ENCODE measurements at regions not wholly inside any gene's neighbourhood (a gene's known extent, or its start where the extent isn't known, plus 50 kb on each side); places are given as distances from the start of the nearest gene placed in this dataset.

GRCh38 chr1:59062743-59063142 lies 234.2 kb upstream of the FGGY start:
- TF ChIP-seq, protein P1, sequence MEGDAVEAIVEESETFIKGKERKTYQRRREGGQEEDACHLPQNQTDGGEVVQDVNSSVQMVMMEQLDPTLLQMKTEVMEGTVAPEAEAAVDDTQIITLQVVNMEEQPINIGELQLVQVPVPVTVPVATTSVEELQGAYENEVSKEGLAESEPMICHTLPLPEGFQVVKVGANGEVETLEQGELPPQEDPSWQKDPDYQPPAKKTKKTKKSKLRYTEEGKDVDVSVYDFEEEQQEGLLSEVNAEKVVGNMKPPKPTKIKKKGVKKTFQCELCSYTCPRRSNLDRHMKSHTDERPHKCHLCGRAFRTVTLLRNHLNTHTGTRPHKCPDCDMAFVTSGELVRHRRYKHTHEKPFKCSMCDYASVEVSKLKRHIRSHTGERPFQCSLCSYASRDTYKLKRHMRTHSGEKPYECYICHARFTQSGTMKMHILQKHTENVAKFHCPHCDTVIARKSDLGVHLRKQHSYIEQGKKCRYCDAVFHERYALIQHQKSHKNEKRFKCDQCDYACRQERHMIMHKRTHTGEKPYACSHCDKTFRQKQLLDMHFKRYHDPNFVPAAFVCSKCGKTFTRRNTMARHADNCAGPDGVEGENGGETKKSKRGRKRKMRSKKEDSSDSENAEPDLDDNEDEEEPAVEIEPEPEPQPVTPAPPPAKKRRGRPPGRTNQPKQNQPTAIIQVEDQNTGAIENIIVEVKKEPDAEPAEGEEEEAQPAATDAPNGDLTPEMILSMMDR (IDR thresholded peaks at IDR 0.05; ENCODE audit: low read depth, low read length), result no peak
- TF ChIP-seq POLR2A (IDR thresholded peaks at IDR 0.05; ENCODE audit: extremely low read depth, insufficient read length), result no peak

Measured in NB4 (cell line).